ENCODE measurements at regions not wholly inside any gene's neighbourhood (a gene's known extent, or its start where the extent isn't known, plus 50 kb on each side); places are given as distances from the start of the nearest gene placed in this dataset.

- DNase-seq (ENCODE audit: low spot score), result no peak
Measured at GRCh38 chr1:55622074-55622473, 406.9 kb upstream of the USP24 start.

GRCh38 chr1:55618199-55618598, 403.0 kb upstream of the USP24 start:
- DNase-seq (ENCODE audit: low spot score), result no peak

DNA sequence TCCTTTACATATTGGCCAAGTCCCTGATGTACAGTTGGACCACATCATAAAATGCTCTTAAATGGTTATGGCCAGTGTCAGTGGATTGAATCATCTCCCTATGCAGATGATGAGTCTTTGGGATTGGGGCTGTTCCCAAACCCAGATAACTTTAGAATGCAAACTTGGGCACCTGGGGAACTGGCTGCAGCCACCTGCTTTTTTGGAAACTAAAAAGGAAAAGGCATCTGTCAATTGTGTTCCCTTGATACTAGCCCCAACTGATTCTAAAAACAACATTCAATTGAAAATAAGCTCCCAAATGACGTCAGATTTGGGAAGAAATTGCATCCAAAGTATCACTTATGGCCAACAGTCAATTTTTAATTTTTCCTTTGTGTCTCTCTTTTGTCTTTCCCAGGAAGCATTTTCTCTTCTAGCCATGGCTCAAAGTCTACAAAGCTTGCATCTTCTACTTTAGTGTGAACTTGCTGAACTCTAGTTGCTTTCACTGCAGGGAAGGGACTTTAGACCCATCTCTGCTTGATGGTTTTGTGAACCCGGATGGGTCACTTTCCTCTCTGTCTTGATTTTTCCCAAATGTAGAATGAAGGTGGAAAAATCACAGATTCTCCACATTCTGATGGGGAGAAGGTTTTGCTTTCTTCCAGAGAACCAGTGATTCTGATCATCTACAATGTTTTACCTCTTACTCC, 402.3 kb upstream of the USP24 start:
- DNase-seq (ENCODE audit: low spot score), result no peak

DNA sequence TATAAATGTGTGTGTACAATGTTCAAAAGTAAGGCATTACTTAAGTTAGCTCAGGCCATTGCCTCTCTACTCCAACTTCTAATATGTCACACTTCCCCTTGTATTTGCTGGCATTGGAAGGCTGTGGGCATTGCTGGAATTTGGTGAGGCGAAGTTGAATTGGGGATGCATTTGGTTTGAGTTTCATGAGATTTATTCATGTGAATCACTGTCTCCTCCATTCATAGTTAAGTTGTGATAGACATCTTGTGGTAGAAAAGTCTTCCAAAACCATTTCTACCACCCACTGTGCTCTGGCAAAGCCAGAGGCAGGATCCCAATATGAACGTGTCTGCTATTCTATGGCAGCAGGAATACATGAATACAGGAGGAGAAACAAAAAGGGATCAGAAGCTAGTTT, 397.8 kb upstream of the USP24 start:
- DNase-seq (ENCODE audit: low spot score), result no peak

- no peak for DNase-seq (ENCODE audit: low spot score)
Measured at GRCh38 chr1:55611123-55611522, 396.0 kb upstream of the USP24 start.

GRCh38 chr1:55610203-55610602, 395.0 kb upstream of the USP24 start:
- no peak for DNase-seq (ENCODE audit: low spot score)

GRCh38 chr1:55609630-55610029, 394.5 kb upstream of the USP24 start:
- DNase-seq (ENCODE audit: low spot score), result no peak

- DNase-seq (ENCODE audit: low spot score), result no peak
Measured at GRCh38 chr1:55605155-55605554, 390.0 kb upstream of the USP24 start.

- no peak for DNase-seq (ENCODE audit: low spot score)
Measured at GRCh38 chr1:55604749-55605148, 389.6 kb upstream of the USP24 start.

GRCh38 chr1:55604179-55604578, 389.0 kb upstream of the USP24 start:
- DNase-seq (ENCODE audit: low spot score), result no peak

DNA sequence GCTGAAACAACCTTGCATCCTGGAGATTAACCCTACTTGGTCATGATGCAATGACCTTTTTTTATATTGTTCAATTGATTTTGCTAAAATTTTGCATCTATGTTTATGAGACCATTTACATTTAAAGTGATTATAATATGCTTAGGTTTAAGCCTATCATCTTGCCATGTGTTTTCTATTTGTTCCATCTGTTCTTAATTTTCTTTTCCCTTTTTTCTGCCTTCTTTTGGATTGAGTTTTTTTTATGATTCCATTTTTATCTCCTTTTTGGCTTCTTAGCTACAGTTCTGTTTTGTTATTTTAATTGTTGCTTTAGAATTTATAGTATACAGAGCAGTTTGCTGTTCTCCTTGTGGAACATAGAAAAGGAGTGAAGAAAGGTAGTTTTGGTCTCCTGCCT, 385.1 kb upstream of the USP24 start:
- DNase-seq (ENCODE audit: low spot score), result no peak

DNA sequence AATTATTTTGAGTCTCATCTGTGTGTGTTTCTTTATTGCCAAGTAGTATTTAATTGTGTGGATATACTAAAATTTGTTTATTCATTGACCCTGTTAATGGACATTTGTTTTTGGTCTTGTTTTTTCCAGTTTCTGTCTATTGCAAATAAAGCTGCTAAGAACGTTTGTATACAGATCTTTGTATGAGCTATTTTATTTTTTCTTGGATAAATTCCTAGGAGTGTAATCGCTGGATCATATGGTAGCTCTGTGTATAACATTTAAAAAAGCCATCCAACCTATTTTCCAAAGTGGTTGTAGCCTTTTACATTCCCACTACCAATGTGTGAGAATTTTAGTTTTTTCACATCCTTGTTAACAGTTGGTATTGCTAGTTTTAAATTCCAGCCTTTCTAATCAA, 382.7 kb upstream of the USP24 start:
- DNase-seq (ENCODE audit: low spot score), result no peak

- DNase-seq (ENCODE audit: low spot score), result no peak
Measured at GRCh38 chr1:55594701-55595100, 379.5 kb upstream of the USP24 start.

DNA sequence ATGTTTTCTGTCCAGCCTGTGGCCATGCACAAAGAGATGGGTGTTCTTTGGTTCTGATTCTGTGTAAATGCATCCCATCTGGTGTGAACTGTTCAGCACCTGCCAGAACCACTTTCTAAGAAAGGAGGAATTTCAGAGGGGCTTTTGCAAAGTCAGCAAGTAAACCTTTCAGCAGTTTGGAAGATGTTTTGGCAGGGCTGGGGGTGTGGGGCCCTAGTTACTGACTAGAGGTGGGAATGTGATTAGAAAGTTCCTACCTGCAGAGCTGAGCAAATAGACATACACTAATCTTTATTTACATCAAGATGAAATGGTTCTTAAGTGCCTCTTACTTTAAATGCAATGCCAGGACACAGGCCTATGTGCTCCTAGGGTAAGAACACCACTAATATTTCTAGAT, 378.1 kb upstream of the USP24 start:
- DNase-seq (ENCODE audit: low spot score), result no peak

- DNase-seq (ENCODE audit: low spot score), result no peak
Measured at GRCh38 chr1:55592122-55592521, 377.0 kb upstream of the USP24 start.

DNA sequence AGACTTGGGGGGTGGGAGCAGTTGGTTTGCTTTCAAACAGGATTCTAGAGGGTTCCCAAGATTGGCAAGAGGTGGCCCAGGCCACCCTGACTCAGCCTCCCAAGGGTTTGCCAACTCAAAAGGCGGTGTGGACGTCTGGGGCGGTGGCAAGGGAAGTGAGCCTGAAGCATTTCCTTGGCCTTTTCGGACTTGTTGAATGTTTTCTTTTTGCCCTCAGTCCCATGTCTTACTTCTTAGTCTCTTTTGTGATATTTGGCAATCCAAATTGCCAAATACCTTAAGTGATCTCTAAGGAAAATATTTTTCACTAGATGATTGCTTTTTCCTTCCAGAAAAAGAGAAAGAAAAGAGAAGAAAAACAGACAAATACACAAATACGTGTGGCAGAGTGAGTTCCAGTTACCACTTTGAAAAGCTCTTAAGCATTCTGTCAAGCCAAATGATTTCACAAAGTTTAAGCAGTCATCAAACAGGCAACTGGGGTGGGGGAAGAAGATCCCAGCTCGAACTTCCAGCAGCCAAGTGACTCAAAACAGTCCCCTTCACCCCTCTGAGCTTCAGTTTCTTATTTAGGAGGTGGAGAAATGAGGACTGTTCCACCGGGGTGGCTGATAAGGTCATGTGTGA, 374.6 kb upstream of the USP24 start:
- no peak for DNase-seq (ENCODE audit: low spot score)

GRCh38 chr1:55588309-55588708, 373.1 kb upstream of the USP24 start:
- DNase-seq (ENCODE audit: low spot score), result no peak

- no peak for DNase-seq (ENCODE audit: low spot score)
Measured at GRCh38 chr1:55586771-55587170, 371.6 kb upstream of the USP24 start.

- no peak for DNase-seq (ENCODE audit: low spot score)
Measured at GRCh38 chr1:55585402-55585792, 370.2 kb upstream of the USP24 start.

DNA sequence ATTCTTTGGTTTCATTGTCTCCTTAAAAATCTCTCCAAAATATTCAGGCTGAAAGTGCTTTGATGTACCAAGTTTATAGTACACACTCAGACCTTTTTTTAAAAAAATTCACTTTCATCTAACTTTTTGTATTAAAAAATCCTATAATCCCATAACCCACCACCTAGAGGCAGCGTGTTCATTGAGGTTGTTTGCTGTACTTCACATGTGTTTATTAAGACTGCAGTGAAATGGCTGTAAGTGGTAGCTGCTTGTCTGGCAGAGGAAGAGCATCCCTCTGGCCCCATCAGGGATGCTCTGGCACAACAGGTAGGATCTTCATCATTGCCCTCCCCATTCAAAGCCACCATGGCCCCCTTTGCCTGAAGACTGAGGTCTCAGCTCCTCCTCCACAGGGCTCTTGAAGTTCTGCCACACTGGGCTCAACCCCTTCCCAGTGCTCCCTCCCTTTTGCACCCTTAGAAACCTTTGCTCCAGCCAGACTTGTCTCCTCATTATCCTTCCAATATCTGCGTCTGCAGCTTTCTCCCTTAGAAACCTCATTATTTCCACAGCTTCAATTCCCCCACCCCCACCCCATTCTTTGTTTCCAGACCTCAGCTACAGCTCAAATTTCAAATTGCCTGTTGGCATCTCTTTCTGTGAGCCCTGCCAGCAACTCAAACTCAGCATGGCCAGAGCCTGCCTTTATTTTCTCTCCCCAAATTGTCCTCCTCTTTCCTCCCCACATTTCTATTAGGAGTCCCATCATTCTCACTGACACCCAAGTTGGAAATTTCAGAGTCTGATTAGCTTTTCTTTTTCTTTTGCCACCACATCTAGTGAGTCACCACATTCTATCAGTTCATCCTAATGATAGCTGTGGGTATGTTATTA, 369.6 kb upstream of the USP24 start:
- no peak for DNase-seq (ENCODE audit: low spot score)

DNA sequence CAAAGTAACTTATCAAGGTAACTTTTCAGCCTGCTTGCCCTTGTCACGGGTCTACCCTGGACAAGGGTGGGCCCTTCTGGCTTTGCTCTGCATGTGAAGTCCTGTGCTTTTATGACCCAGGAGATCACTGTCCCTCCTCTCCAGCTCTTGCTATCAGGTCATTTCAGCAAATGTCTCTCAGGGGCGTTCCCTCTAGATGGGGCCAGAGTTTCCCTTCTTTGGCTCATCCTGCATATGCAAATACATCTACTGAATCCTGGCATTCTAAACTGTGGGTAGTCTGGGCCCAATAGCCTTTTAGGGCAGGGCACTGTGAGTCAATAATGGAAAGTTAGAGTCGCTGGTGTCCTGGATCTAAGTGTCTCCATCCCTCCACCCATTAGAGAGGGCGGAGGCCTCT, 366.9 kb upstream of the USP24 start:
- no peak for DNase-seq (ENCODE audit: low spot score)

DNA sequence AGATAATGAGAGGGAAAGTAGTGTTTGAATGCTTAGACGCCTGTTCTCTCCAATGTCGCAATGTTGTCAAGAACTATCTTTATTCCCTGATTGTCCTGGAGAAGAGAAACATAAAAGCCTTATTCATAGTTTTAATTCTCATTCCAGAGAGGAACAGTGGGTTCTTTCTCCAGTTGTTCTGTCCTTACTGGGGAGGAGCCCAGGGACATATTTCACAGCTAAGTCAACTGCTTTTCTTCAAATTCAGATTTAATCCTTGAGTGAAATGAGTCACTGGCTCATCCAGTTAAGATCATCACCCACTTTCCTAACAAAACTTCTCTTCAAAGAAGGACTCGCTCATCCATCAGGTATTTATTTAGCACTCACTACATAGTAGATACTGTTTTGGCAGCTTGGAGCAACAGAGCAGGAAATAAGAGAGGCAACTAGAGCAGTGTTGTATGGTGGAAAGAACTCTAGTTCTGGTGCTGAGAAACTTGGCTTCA, 365.7 kb upstream of the USP24 start:
- DNase-seq (ENCODE audit: low spot score), result peak; percentile 40

All from LoVo (cell line).